ENCODE measurements at regions not wholly inside any gene's neighbourhood (a gene's known extent, or its start where the extent isn't known, plus 50 kb on each side); places are given as distances from the start of the nearest gene placed in this dataset.
"Not testable (repeated sequence)": the region's sequence is repeated elsewhere in the genome, so short reads cannot be mapped to it uniquely, and the experiment has no call there.

DNA sequence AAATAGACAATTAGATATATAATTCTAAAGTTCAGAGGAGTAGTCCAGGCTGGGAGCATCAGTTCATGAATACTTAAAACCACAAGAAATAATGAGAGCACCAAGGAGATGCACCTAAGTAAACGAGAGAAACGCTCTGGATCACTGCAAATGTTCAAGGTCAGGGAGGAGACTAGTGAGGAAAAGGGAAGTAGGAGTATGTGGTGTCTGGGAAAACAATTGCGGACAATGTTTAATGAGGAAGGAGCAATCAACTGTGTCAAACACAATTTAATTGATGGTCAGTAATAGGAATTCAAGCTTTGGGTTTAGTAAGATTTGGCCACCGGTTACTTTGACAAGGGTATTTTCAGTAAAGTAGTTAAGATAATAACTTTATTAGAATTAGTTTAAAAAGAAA lies 652.2 kb downstream of the DACH1 start:
- no peak for DNase-seq (ENCODE audit: low read depth, low spot score)

GRCh38 chr13:71214357-71214756 lies 652.6 kb downstream of the DACH1 start:
- no peak for DNase-seq (ENCODE audit: low read depth, low spot score)

GRCh38 chr13:71213252-71213821 lies 653.7 kb downstream of the DACH1 start:
- DNase-seq (ENCODE audit: low read depth, low spot score) = no peak

- DNase-seq (ENCODE audit: low read depth, low spot score) = no peak
Measured at GRCh38 chr13:71210861-71211260, 656.1 kb downstream of the DACH1 start.

GRCh38 chr13:71209217-71209616 lies 657.8 kb downstream of the DACH1 start:
- no peak for DNase-seq (ENCODE audit: low read depth, low spot score)

GRCh38 chr13:71184583-71184982 lies 682.4 kb downstream of the DACH1 start:
- DNase-seq (ENCODE audit: low read depth, low spot score) = not testable (repeated sequence)

- not testable (repeated sequence) for DNase-seq (ENCODE audit: low read depth, low spot score)
Measured at GRCh38 chr13:71183352-71183751, 683.7 kb downstream of the DACH1 start.

GRCh38 chr13:71171740-71172139 lies 695.3 kb downstream of the DACH1 start:
- DNase-seq (ENCODE audit: low read depth, low spot score) = no peak

DNA sequence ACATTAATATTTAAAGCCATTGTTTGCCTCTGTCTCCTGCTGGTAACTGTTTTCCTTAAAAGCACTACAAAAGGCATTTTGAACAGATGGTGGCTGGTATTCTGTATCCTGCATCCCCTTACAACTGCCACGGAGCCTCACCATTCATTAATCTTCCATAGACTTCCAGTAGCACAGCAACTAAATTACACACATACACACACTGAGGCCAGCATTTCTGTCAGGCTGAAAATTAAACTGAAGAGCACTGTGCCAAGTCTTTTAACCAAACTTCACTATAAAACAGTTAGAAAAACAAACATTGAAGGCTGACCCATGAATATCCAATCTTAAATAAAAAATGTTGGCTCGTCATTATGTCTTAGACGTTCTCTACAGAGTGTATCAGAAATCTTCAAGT lies 697.8 kb downstream of the DACH1 start:
- DNase-seq (ENCODE audit: low read depth, low spot score) = no peak

DNA sequence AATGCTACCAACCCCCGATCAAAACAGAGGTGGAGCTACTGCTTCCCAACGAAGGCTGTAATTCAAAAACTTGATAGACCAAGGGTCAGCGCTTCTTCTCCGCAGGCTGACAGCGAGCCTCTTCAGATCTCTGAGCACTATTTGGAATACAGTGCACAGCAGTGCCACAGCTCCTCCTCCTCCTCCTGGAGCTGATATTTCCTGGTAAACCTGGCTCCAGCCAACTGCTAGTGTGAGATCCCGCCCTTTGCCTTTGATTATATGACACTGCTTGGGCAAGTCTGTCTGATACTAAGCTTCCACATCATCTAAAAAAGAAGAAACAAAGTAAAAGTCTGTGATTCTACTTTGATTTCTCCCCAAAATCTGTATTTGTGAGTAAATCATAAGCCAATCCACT lies 710.5 kb downstream of the DACH1 start:
- DNase-seq (ENCODE audit: low read depth, low spot score) = no peak

- DNase-seq (ENCODE audit: low read depth, low spot score) = no peak
Measured at GRCh38 chr13:71149498-71150363, 717.3 kb downstream of the DACH1 start.

DNA sequence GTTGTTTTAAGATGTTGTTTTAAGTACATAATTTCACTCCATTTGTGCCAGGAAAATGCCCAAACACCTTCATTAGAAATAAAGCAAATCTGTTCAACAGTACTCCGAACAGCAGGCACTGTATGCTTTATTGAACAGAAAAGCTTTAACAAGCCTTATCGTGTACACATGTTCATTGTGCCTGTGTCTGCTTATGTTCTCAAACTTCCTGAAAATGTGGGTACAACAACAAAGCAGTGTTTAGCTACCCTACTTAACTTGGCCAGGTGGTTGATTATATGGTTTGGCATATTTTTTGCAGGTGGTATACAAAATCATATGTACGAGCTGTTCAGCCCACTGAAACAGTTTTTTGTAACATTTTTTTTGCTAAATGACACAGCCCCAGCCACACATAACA lies 718.0 kb downstream of the DACH1 start:
- no peak for DNase-seq (ENCODE audit: low read depth, low spot score)

DNA sequence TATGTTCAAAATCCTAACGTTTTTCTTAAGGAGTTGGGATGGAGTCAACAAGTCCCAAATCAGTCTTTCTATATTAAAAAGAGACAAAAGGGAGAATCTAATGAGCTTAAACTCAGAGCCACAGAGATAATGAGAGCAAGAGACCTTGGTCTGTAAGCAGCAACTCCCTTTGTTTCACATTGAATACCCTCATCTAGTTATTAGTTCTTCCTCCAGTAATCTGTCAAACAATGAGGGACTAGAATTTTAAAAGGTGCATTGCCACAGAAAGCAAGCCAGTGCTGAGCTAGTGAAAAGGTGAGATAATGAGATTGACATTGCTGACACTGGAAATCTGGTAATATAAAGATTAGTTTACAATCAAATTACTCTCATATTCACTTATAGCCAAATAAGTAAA lies 718.6 kb downstream of the DACH1 start:
- DNase-seq (ENCODE audit: low read depth, low spot score) = no peak

- no peak for DNase-seq (ENCODE audit: low read depth, low spot score)
Measured at GRCh38 chr13:71144883-71145282, 722.1 kb downstream of the DACH1 start.

DNA sequence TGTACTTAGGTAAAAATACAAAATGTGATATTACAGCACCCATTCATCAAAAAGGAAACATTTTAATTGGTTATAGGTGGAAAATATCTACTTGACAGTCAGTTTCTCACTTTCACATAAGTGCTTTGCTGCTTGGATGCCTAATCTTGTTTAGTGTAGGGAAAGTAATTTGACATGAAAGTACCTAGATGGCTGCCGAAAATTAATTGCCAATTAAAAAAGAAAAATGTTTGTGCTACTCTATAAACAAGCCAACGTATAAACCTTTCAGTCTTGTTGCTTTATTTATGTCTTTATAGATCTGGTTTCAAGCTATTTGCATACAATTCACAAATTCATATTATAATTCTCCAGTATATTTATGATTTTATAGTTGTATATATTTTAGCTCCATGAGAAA lies 729.9 kb downstream of the DACH1 start:
- no peak for DNase-seq (ENCODE audit: low read depth, low spot score)

GRCh38 chr13:71124230-71124629 lies 742.8 kb downstream of the DACH1 start:
- DNase-seq (ENCODE audit: low read depth, low spot score) = no peak

GRCh38 chr13:71118779-71119364 lies 748.1 kb downstream of the DACH1 start:
- DNase-seq (ENCODE audit: low read depth, low spot score) = no peak

DNA sequence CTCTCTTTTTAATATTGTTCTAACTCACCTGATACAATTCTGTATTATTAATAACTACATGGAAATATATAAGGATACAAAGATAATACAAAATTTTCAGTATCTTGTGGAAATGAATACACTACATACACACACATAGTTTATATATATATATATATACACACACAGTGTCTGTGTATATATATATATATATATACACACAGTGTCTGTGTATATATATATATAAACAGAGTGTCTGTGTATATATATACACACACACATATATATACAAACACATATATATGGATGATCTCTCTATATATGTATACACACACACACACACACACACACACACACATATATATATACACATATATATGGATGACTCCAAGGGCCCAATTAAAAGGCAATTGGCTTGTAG lies 749.1 kb downstream of the DACH1 start:
- DNase-seq (ENCODE audit: low read depth, low spot score) = no peak

- no peak for DNase-seq (ENCODE audit: low read depth, low spot score)
Measured at GRCh38 chr13:71115301-71115700, 751.7 kb downstream of the DACH1 start.

- DNase-seq (ENCODE audit: low read depth, low spot score) = no peak
Measured at GRCh38 chr13:71096421-71096820, 770.6 kb downstream of the DACH1 start.

DNA sequence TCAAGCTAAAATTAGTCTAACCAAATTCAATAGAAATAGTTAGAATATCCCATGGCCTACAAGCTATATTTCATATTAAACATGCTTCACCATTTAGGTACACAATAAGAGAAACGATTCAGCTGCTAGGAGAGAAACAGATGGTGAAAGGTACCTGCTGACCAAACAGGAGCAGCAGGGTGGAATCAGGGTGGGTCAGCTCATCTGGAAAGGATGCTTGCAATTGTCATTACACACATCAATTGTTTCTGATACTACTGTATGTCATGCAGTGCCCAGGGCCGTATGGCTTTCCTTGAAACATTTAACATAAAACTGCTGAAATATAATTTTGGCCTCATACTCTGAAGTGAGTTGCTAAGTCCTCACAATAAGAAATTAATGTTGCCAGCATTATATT lies 776.0 kb downstream of the DACH1 start:
- no peak for DNase-seq (ENCODE audit: low read depth, low spot score)

DNA sequence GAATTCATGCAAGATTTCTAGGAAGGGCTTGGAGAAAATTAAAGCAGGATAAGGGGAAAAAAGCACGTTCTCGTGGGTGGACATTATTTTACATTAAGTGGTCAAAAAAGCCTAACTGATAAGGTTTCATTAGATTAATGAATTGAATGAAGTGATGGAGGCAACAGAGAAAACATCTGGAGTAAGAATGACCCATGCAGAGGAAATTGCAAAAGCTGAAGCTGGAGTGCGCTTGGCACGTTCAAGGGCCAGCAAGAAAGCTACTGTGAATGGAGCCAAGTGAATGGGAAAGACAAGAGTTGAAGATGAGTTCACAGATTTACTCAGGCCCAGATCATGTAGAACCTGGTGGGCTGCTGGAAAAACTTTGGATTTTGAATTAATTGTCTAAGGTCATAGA lies 777.9 kb downstream of the DACH1 start:
- no peak for DNase-seq (ENCODE audit: low read depth, low spot score)

DNA sequence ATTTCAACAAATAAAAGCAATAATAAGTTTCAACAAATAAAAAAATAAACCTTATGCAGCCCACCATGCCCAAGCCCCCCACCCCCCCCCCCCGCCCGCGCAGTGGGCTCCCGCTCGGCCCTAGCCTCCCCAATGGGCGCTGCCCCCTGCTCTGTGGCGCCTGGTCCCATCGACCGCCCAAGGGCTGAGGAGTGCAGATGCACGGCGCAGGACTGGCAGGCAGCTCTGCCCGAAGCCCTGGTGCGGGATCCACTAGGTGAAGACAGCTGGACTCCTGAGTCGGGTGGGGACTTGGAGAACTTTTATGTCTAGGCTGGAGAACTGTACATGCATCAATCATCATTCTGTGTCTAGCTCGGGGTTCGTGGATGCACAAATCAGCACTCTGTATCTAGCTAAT lies 779.6 kb downstream of the DACH1 start:
- DNase-seq (ENCODE audit: low read depth, low spot score) = no peak

Measured in iPS DF 19.7 (cell line).